Hepatocyte (in vitro differentiated cells): ENCODE measurements at regions not wholly inside any gene's neighbourhood (a gene's known extent, or its start where the extent isn't known, plus 50 kb on each side); places are given as distances from the start of the nearest gene placed in this dataset.

Source experiments
- DNase-seq: peaks from one replicate; pipeline ENCODE4 v3.0.0-alpha.2; 2016; ENCODE audit warnings: low spot score
- H2AFZ ChIP-seq: fragments of 200-600 bp; sonication (generic); 2 replicates; pipeline ENCODE4 v1.6.0; 2016; ENCODE audit warnings: antibody characterized with exemption, mild to moderate bottlenecking
- H3K27ac ChIP-seq: fragments of 200-600 bp; sonication (generic); 2 replicates; pipeline ENCODE4 v1.5.1; 2016; ENCODE audit warnings: mild to moderate bottlenecking
- H3K27me3 ChIP-seq: fragments of 200-600 bp; sonication (generic); 2 replicates; pipeline ENCODE4 v1.6.1; 2016
- H3K36me3 ChIP-seq: fragments of 200-600 bp; sonication (generic); replicated peaks from 2 replicates; pipeline ENCODE4 v1.5.1; 2016; ENCODE audit warnings: low read depth; ENCODE audit not compliant: insufficient read depth
- H3K4me1 ChIP-seq: fragments of 200-600 bp; sonication (generic); 2 replicates; pipeline ENCODE4 v1.5.1; 2016; ENCODE audit warnings: mild to moderate bottlenecking, moderate library complexity; ENCODE audit not compliant: insufficient read depth
- H3K4me2 ChIP-seq: fragments of 200-600 bp; sonication (generic); 2 replicates; pipeline ENCODE4 v1.6.0; 2016
- H3K4me3 ChIP-seq: fragments of 200-600 bp; sonication (generic); 2 replicates; pipeline ENCODE4 v1.5.1; 2016; ENCODE audit warnings: mild to moderate bottlenecking
- H3K79me2 ChIP-seq: fragments of 200-600 bp; sonication (generic); 2 replicates; pipeline ENCODE4 v1.6.0; 2017; ENCODE audit warnings: mild to moderate bottlenecking
- H3K9me2 ChIP-seq: fragments of 200-600 bp; sonication (generic); replicated peaks from 2 replicates; pipeline ENCODE4 v1.6.0; 2017; ENCODE audit warnings: mild to moderate bottlenecking; ENCODE audit not compliant: insufficient read depth
- H3K9me3 ChIP-seq: fragments of 200-600 bp; sonication (generic); 2 replicates; pipeline ENCODE4 v1.5.1; 2016; ENCODE audit warnings: low read depth, mild to moderate bottlenecking
- H4K20me1 ChIP-seq: fragments of 200-600 bp; sonication (generic); 2 replicates; pipeline ENCODE4 v1.6.0; 2016; ENCODE audit warnings: mild to moderate bottlenecking; ENCODE audit not compliant: insufficient read depth, poor library complexity, severe bottlenecking
- EZH2 ChIP-seq: fragments of 200-600 bp; sonication (generic); IDR thresholded peaks from 2 replicates; pipeline ENCODE4 v1.6.1; 2016; ENCODE audit warnings: antibody characterized with exemption, mild to moderate bottlenecking, borderline replicate concordance
- EZH2phosphoT487 ChIP-seq: fragments of 200-600 bp; sonication (generic); IDR thresholded peaks from one replicate; pipeline ENCODE4 v1.6.1; 2018; ENCODE audit warnings: antibody characterized with exemption, mild to moderate bottlenecking, low read depth, moderate library complexity; ENCODE audit not compliant: unreplicated experiment, severe bottlenecking
- WGBS: methylation state at CpG from one replicate; pipeline ENCODE4 v1.1.6; 2016; ENCODE audit warnings: low lambda C conversion rate; ENCODE audit errors: missing lambda C conversion rate; 5-methylcytosine and 5-hydroxymethylcytosine counted together
- TF ChIP-seq, protein P1 (sequence below): fragments of 200-600 bp; sonication (generic); IDR thresholded peaks from 2 replicates; pipeline ENCODE4 v1.5.1; 2016; ENCODE audit warnings: antibody characterized with exemption, mild to moderate bottlenecking; ENCODE audit not compliant: poor library complexity

DNA sequence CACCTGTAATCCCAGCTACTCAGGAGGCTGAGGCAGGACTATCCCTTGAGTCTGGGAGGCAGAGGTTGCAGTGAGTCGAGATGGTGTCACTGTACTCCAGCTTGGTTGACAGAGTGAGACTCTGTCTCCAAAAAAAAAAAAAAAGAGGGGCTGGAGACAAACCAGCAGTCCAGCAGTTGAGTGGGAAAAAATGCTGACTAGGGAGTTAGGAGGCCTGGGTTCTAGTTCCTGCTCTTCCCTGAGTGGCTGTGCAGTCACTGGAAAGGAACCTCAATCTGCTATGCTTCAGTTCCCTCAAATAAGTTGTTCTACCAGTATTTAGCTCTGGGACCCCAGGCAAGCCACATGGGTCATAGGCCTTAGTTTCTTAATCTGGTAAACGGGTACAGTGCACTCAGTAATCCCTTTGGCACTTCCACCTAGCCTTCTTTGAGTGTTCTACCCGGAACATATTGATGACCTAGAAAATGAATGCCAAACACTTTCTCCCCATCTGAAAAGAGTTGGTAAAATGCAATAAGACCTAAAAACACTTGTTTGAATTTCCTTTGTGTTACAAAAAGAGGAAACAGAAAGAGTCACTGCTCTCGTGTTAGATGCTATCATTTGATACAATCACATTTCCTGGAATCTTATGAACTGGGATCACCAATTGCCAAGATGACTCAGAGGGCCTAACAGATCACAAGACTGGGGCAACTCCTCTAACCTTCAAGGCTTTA lies 99.3 kb upstream of the EGFL6 start:
- Histone ChIP-seq H3K9me3 (no peaks in the 10 kb centered on the region), H3K27me3 (no peaks in the 10 kb centered on the region), H3K4me1 (peaks cover 13% of the 10 kb centered on the region), H3K27ac (no peak overlapping the region), H3K4me3 (no peak overlapping the region), H2AFZ (no peak overlapping the region), H4K20me1 (no peaks in the 10 kb centered on the region), H3K9me2 (no peaks in the 10 kb centered on the region), H3K4me2 (no peak overlapping the region), H3K79me2 (no peaks in the 10 kb centered on the region), H3K36me3 (no peaks in the 10 kb centered on the region)
- 91% methylated on average over 4 of the region's 4 CpGs for WGBS
- no peak for DNase-seq
- TF ChIP-seq EZH2 (no peak), EZH2phosphoT487 (no peak)
- TF ChIP-seq, protein P1, sequence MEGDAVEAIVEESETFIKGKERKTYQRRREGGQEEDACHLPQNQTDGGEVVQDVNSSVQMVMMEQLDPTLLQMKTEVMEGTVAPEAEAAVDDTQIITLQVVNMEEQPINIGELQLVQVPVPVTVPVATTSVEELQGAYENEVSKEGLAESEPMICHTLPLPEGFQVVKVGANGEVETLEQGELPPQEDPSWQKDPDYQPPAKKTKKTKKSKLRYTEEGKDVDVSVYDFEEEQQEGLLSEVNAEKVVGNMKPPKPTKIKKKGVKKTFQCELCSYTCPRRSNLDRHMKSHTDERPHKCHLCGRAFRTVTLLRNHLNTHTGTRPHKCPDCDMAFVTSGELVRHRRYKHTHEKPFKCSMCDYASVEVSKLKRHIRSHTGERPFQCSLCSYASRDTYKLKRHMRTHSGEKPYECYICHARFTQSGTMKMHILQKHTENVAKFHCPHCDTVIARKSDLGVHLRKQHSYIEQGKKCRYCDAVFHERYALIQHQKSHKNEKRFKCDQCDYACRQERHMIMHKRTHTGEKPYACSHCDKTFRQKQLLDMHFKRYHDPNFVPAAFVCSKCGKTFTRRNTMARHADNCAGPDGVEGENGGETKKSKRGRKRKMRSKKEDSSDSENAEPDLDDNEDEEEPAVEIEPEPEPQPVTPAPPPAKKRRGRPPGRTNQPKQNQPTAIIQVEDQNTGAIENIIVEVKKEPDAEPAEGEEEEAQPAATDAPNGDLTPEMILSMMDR: no peak

DNA sequence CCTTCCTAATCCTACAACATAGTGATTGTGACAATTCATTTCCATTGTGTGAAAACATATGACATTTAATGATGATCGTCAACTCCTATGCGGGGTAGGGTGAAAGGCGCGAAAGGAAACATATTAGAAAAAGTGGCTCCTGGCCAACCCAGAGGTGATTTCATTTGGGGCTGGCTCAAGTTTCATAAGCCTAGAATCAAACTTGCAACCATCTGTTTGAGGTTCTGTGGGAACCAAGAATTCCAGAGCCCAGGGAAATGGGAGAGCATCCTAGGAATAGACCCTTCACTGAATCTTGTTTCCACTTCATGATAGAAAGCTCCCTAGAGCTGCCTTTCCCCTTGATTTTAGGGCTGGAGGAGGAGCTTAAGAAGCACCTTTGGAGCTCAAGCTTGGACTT lies 101.3 kb upstream of the EGFL6 start:
- Histone ChIP-seq H3K4me3 (no peak overlapping the region), H3K9me2 (no peaks in the 10 kb centered on the region), H3K9me3 (no peaks in the 10 kb centered on the region), H3K27me3 (no peaks in the 10 kb centered on the region), H3K27ac (no peak overlapping the region), H3K4me1 (peaks cover 4% of the 10 kb centered on the region), H3K4me2 (no peak overlapping the region), H2AFZ (no peak overlapping the region), H4K20me1 (no peaks in the 10 kb centered on the region), H3K79me2 (no peaks in the 10 kb centered on the region), H3K36me3 (no peaks in the 10 kb centered on the region)
- no peak for DNase-seq
- TF ChIP-seq EZH2 (no peak), EZH2phosphoT487 (no peak)
- TF ChIP-seq, protein P1: no peak
- 97% methylated on average over 4 of the region's 4 CpGs for WGBS

DNA sequence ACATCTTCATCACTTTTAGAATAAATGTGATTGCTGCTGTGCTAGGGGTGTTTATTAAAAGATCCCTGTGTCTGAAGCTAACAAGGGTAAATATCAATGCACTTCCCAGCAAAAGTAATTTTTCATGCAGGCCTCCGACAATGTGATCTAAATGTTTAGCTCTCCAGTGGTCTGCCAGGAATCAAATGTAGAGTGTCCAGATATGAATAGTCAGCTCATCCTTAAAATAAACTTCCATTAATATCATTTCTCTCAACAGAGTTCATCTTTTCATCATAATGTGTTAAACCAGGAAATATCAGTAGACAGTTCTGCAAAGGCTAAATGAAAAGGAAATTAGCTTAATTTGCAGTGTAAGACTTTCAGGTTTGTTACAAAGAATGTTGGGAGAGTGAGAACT lies 102.2 kb upstream of the EGFL6 start:
- no peak for DNase-seq
- TF ChIP-seq, protein P1: no peak
- TF ChIP-seq EZH2phosphoT487 (no peak), EZH2 (no peak)
- H3K4me1 ChIP-seq: peaks cover 4% of the 10 kb centered on the region
- H3K27me3 ChIP-seq: no peaks in the 10 kb centered on the region
- no peaks in the 10 kb centered on the region for H3K36me3 ChIP-seq
- no peaks in the 10 kb centered on the region for H4K20me1 ChIP-seq
- H3K9me2 ChIP-seq: no peaks in the 10 kb centered on the region
- no peaks in the 10 kb centered on the region for H3K79me2 ChIP-seq
- WGBS: 70% methylated on average over 1 of the region's 1 CpG
- no peak overlapping the region for H3K4me3 ChIP-seq
- no peak overlapping the region for H3K4me2 ChIP-seq
- H3K9me3 ChIP-seq: no peaks in the 10 kb centered on the region
- H2AFZ ChIP-seq: no peak overlapping the region
- no peak overlapping the region for H3K27ac ChIP-seq
